ENCODE measurements at regions not wholly inside any gene's neighbourhood (a gene's known extent, or its start where the extent isn't known, plus 50 kb on each side); places are given as distances from the start of the nearest gene placed in this dataset.

DNA sequence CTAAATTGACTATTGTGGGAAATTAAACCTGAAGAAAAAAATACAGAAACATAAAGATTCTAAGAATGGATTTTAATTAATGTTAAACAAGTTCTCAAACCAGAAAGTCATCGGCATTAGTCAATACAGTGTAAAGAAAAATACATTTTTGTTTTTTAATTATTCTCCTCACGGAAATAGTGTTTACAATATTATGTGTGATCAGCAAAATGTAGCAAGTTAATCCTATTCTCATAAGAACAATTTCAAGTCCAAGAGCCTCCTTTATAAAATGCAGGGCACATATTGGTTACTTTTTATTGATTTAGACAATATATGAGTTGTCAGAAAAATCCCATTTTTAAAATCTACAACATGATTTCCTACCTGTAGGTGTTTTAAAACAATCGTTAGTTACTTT lies 158.0 kb upstream of the MGAT4C start:
- CTCF ChIA-PET, result no interaction called here
- POLR2A ChIA-PET, result no interaction called here
- TF ChIP-seq ZNF341 (tag by site-specific recombination; IDR thresholded peaks at IDR 0.05; ENCODE audit: low read depth) (no peak), ZNF211 (tag by site-specific recombination; IDR thresholded peaks at IDR 0.05; ENCODE audit: low read depth) (no peak), ZNF175 (tag by site-specific recombination; IDR thresholded peaks at IDR 0.05) (no peak), ZNF362 (tag by site-specific recombination; IDR thresholded peaks at IDR 0.05) (no peak), ZNF558 (tag by site-specific recombination; IDR thresholded peaks at IDR 0.05) (no peak), ZNF549 (tag by site-specific recombination; IDR thresholded peaks at IDR 0.05) (no peak), ZNF221 (tag by site-specific recombination; IDR thresholded peaks at IDR 0.05; ENCODE audit: borderline replicate concordance) (no peak), ZNF529 (tag by site-specific recombination; IDR thresholded peaks at IDR 0.05; ENCODE audit: insufficient replicate concordance) (no peak), EGR2 (tag by site-specific recombination; IDR thresholded peaks at IDR 0.05; ENCODE audit: low read depth) (no peak), MYNN (tag by site-specific recombination; IDR thresholded peaks at IDR 0.05; ENCODE audit: borderline replicate concordance) (no peak), SETDB1 (IDR thresholded peaks at IDR 0.05; ENCODE audit: insufficient read length, low read length) (no peak), ZNF768 (tag by site-specific recombination; IDR thresholded peaks at IDR 0.05) (no peak), ZNF629 (tag by site-specific recombination; IDR thresholded peaks at IDR 0.05) (no peak), ZNF548 (tag by site-specific recombination; IDR thresholded peaks at IDR 0.05) (no peak)
- H3K4me1 ChIP-seq (ENCODE audit: control insufficient read depth, insufficient read depth, low read length), result no peaks in the 10 kb centered on the region
- H3K27ac ChIP-seq (ENCODE audit: extremely low read depth, low read depth, low read length), result no peak overlapping the region
- H3K9me3 ChIP-seq (ENCODE audit: control insufficient read depth, insufficient read depth, low read depth, low read length), result no peaks in the 10 kb centered on the region
- no peak overlapping the region for H3K4me3 ChIP-seq (ENCODE audit: low read depth, low read length)
- H3K36me3 ChIP-seq (ENCODE audit: control insufficient read depth in 2 of 2, insufficient read depth in 1 of 2, low read length in 2 of 2), result no peaks in the 10 kb centered on the region

DNA sequence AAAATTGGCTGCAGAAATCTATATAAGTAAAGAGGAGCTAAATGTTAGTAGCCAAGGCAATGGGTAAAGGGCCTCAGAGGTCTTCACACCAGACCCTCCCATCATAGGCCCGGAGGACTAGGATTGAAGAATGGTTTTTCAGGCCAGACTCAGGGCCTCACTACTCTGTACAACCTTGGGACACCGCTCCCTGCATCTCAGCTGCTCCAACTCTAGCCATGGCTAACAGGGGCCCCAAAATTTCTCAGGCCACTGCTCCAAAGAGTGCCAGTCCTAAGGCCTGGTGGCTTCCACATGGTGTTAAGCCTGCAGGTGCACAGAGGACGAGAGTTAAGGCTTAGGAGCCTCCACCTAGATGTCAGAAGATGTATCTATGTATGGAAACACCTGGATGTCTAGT lies 155.5 kb upstream of the MGAT4C start:
- no peaks in the 10 kb centered on the region for H3K36me3 ChIP-seq (ENCODE audit: control insufficient read depth in 2 of 2, insufficient read depth in 1 of 2, low read length in 2 of 2)
- H3K4me3 ChIP-seq (ENCODE audit: low read depth, low read length), result no peak overlapping the region
- ChIA-PET CTCF (no interaction called here), POLR2A (no interaction called here)
- no peaks in the 10 kb centered on the region for H3K4me1 ChIP-seq (ENCODE audit: control insufficient read depth, insufficient read depth, low read length)
- no peak for TF ChIP-seq KLF10 (tag by site-specific recombination; IDR thresholded peaks at IDR 0.05)
- no peak for TF ChIP-seq ZNF140 (tag by site-specific recombination; IDR thresholded peaks at IDR 0.05)
- H3K9me3 ChIP-seq (ENCODE audit: control insufficient read depth, insufficient read depth, low read depth, low read length), result no peaks in the 10 kb centered on the region
- H3K27ac ChIP-seq (ENCODE audit: extremely low read depth, low read depth, low read length), result no peak overlapping the region

DNA sequence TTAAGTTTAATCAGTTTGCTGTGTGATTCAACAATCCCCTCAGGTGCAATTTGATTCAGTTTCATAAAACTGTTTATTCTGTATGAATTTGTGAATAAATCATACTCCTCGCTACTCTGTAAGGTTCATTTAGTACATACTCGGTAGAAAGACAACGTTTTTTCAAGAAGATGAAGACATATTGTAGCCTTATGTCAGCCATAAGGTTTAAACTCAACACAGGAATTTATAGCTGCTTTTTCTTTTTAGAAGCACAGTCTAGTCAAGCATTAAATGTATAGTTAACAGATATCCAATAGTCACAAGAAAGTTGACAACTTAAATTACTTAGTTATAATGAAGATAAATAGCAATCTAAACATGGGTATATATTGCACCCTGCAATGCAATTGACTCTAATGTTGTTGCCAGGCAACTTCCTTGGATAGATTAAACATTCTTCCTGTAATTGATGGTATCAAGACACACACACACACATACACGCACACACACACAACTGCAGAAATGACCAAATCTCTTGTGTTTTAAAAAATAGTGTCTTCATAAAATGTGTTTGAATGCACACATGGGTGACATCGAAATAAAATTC lies 151.5 kb upstream of the MGAT4C start:
- H3K4me1 ChIP-seq (ENCODE audit: control insufficient read depth, insufficient read depth, low read length), result no peaks in the 10 kb centered on the region
- ChIA-PET POLR2A (no interaction called here), CTCF (no interaction called here)
- no peak overlapping the region for H3K27ac ChIP-seq (ENCODE audit: extremely low read depth, low read depth, low read length)
- no peaks in the 10 kb centered on the region for H3K9me3 ChIP-seq (ENCODE audit: control insufficient read depth, insufficient read depth, low read depth, low read length)
- no peaks in the 10 kb centered on the region for H3K36me3 ChIP-seq (ENCODE audit: control insufficient read depth in 2 of 2, insufficient read depth in 1 of 2, low read length in 2 of 2)
- no peak overlapping the region for H3K4me3 ChIP-seq (ENCODE audit: low read depth, low read length)
- TF ChIP-seq ZNF514 (tag by site-specific recombination; IDR thresholded peaks at IDR 0.05), result no peak
- no peak for TF ChIP-seq ZNF473 (tag by site-specific recombination; IDR thresholded peaks at IDR 0.05)
- TF ChIP-seq ZNF776 (tag by site-specific recombination; IDR thresholded peaks at IDR 0.05; ENCODE audit: borderline replicate concordance), result no peak
- no peak for TF ChIP-seq ZNF639 (tag by site-specific recombination; IDR thresholded peaks at IDR 0.05)
- TF ChIP-seq ZNF530 (tag by site-specific recombination; IDR thresholded peaks at IDR 0.05; ENCODE audit: low read depth), result no peak
- no peak for TF ChIP-seq HOXC10 (CRISPR knock-in tag; IDR thresholded peaks at IDR 0.05)
- TF ChIP-seq ZNF280D (tag by site-specific recombination; IDR thresholded peaks at IDR 0.05), result no peak
- TF ChIP-seq WT1 (tag by site-specific recombination; IDR thresholded peaks at IDR 0.05), result no peak
- TF ChIP-seq ZNF114 (tag by site-specific recombination; IDR thresholded peaks at IDR 0.05), result no peak
- TF ChIP-seq ZNF157 (tag by site-specific recombination; IDR thresholded peaks at IDR 0.05), result no peak
- no peak for TF ChIP-seq ZNF132 (tag by site-specific recombination; IDR thresholded peaks at IDR 0.05; ENCODE audit: borderline replicate concordance)
- no peak for TF ChIP-seq ZNF423 (tag by site-specific recombination; IDR thresholded peaks at IDR 0.05)
